Fibroblast of lung (primary cell): ENCODE measurements at regions not wholly inside any gene's neighbourhood (a gene's known extent, or its start where the extent isn't known, plus 50 kb on each side); places are given as distances from the start of the nearest gene placed in this dataset.

ENCODE experiments used
- DNase-seq, 2 donors: peaks; one replicate each; pipeline versions ENCODE4 v3.0.0 to v3.0.0-alpha.2; 2010; ENCODE audit warnings: low read depth in 2 of 2
- H2AFZ ChIP-seq: 2 replicates; pipeline ENCODE4 v1.5.1; 2012; ENCODE audit warnings: low read length, control low read depth, inconsistent platforms
- H3K27ac ChIP-seq: 2 replicates; pipeline ENCODE4 v1.5.1; 2011; ENCODE audit warnings: low read length, control low read depth; ENCODE audit not compliant: insufficient read depth
- H3K27me3 ChIP-seq: 2 replicates; pipeline ENCODE4 v1.5.1; 2011; ENCODE audit warnings: mild to moderate bottlenecking, low read length; ENCODE audit not compliant: control insufficient read depth, insufficient read depth
- H3K36me3 ChIP-seq: 2 replicates; pipeline ENCODE4 v1.5.1; 2011; ENCODE audit warnings: low read length; ENCODE audit not compliant: control insufficient read depth, insufficient read depth
- H3K4me1 ChIP-seq: 2 replicates; pipeline ENCODE4 v1.5.1; 2011; ENCODE audit warnings: low read length; ENCODE audit not compliant: control insufficient read depth, insufficient read depth; ENCODE audit errors: extremely low read depth
- H3K4me2 ChIP-seq: 2 replicates; pipeline ENCODE4 v1.5.1; 2011; ENCODE audit warnings: low read length, control low read depth; ENCODE audit not compliant: insufficient read depth; ENCODE audit errors: extremely low read depth
- H3K4me3 ChIP-seq, 4 experiments: fragments of 200-600 bp in 1 of 4; sonication (generic) in 1 of 4; replicated peaks in 1 of 4; 2 replicates each; pipeline ENCODE4 v1.5.1; 2011 to 2016; ENCODE audit warnings: low read length in 4 of 4, low read depth in 3 of 4, mild to moderate bottlenecking in 3 of 4, control low read depth in 2 of 4, inconsistent platforms in 1 of 4, mixed read lengths in 1 of 4; ENCODE audit not compliant: insufficient read depth in 1 of 4; ENCODE audit errors: control extremely low read depth in 1 of 4
- H3K79me2 ChIP-seq: 2 replicates; pipeline ENCODE4 v1.5.1; 2012; ENCODE audit warnings: mild to moderate bottlenecking, low read length, inconsistent platforms; ENCODE audit not compliant: control insufficient read depth, insufficient read depth
- H3K9ac ChIP-seq: 2 replicates; pipeline ENCODE4 v1.5.1; 2011; ENCODE audit warnings: mild to moderate bottlenecking, low read length, control low read depth; ENCODE audit not compliant: insufficient read depth
- H3K9me3 ChIP-seq: 2 replicates; pipeline ENCODE4 v1.5.1; 2012; ENCODE audit warnings: low read depth, low read length; ENCODE audit not compliant: control insufficient read depth, insufficient read depth
- H4K20me1 ChIP-seq: 2 replicates; pipeline ENCODE4 v1.5.1; 2011; ENCODE audit warnings: low read length; ENCODE audit not compliant: control insufficient read depth, insufficient read depth; ENCODE audit errors: extremely low read depth
- EZH2 ChIP-seq: IDR thresholded peaks from 2 replicates; pipeline ENCODE4 v1.5.1; 2012; ENCODE audit warnings: low read length, control low read depth, mild to moderate bottlenecking; ENCODE audit errors: missing control alignments
- TF ChIP-seq, protein P1 (sequence below), 2 donors: IDR thresholded peaks in 1 of 2; conservative IDR thresholded peaks in 1 of 2; 1 replicate in 1 of 2; 2 replicates in 1 of 2; pipeline ENCODE4 v1.5.1; 2011 to 2012; ENCODE audit warnings: low read length in 2 of 2, control low read depth in 1 of 2, inconsistent platforms in 1 of 2, low read depth in 1 of 2, mild to moderate bottlenecking in 1 of 2

DNA sequence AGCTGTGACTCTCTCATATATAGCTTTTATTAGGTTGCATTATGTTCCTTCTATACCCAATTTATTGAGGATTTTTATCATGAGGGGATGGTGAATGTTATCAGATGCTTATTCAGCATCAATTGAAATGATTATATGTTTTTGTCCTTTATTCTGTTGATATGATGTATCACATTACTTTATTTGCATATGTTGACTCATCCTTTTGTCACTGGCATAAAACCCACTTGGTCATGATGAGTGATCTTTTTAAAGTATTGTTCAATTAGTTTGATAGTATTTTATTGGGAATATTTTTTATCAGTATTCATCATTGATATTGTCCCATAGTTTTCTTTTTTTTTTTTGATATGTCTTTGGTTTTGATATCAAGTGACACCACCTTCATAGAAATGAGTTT is 529.9 kb downstream of the MMUT start:
- DNase-seq: no peak
- Histone ChIP-seq H3K79me2 (no peaks in the 10 kb centered on the region), H3K9me3 (no peaks in the 10 kb centered on the region), H3K4me1 (no peaks in the 10 kb centered on the region), H3K9ac (no peak overlapping the region), H2AFZ (no peak overlapping the region), H4K20me1 (no peaks in the 10 kb centered on the region), H3K27ac (no peak overlapping the region), H3K27me3 (no peaks in the 10 kb centered on the region), H3K4me3 (no peak overlapping the region), H3K4me2 (no peak overlapping the region), H3K36me3 (no peaks in the 10 kb centered on the region)
- TF ChIP-seq, protein P1, sequence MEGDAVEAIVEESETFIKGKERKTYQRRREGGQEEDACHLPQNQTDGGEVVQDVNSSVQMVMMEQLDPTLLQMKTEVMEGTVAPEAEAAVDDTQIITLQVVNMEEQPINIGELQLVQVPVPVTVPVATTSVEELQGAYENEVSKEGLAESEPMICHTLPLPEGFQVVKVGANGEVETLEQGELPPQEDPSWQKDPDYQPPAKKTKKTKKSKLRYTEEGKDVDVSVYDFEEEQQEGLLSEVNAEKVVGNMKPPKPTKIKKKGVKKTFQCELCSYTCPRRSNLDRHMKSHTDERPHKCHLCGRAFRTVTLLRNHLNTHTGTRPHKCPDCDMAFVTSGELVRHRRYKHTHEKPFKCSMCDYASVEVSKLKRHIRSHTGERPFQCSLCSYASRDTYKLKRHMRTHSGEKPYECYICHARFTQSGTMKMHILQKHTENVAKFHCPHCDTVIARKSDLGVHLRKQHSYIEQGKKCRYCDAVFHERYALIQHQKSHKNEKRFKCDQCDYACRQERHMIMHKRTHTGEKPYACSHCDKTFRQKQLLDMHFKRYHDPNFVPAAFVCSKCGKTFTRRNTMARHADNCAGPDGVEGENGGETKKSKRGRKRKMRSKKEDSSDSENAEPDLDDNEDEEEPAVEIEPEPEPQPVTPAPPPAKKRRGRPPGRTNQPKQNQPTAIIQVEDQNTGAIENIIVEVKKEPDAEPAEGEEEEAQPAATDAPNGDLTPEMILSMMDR (conservative IDR thresholded peaks at IDR 0.05 in 1 of 2, IDR thresholded peaks at IDR 0.05 in 1 of 2; ENCODE audit: low read depth in 1 of 2, low read length in 2 of 2): no peak
- TF ChIP-seq EZH2: no peak

GRCh38 chr6:48928937-48929336 is 534.1 kb downstream of the MMUT start:
- Histone ChIP-seq H3K4me2 (no peak overlapping the region), H3K27me3 (no peaks in the 10 kb centered on the region), H3K27ac (no peak overlapping the region), H3K4me1 (no peaks in the 10 kb centered on the region), H2AFZ (no peak overlapping the region), H3K36me3 (no peaks in the 10 kb centered on the region), H3K9ac (no peak overlapping the region), H3K9me3 (no peaks in the 10 kb centered on the region), H4K20me1 (no peaks in the 10 kb centered on the region), H3K4me3 (no peak overlapping the region), H3K79me2 (no peaks in the 10 kb centered on the region)
- DNase-seq: no peak
- TF ChIP-seq, protein P1 (conservative IDR thresholded peaks at IDR 0.05 in 1 of 2, IDR thresholded peaks at IDR 0.05 in 1 of 2; ENCODE audit: low read depth in 1 of 2, low read length in 2 of 2): peak in 1 of 2 donors; percentile 10
- no peak for TF ChIP-seq EZH2

- Histone ChIP-seq H3K9me3 (no peaks in the 10 kb centered on the region), H3K27ac (no peak overlapping the region), H3K4me2 (no peak overlapping the region), H3K9ac (no peak overlapping the region), H4K20me1 (no peaks in the 10 kb centered on the region), H3K4me3 (no peak overlapping the region), H3K36me3 (no peaks in the 10 kb centered on the region), H3K4me1 (no peaks in the 10 kb centered on the region), H3K27me3 (no peaks in the 10 kb centered on the region), H2AFZ (no peak overlapping the region), H3K79me2 (no peaks in the 10 kb centered on the region)
- TF ChIP-seq EZH2: no peak
- TF ChIP-seq, protein P1 (conservative IDR thresholded peaks at IDR 0.05 in 1 of 2, IDR thresholded peaks at IDR 0.05 in 1 of 2; ENCODE audit: low read depth in 1 of 2, low read length in 2 of 2): no peak
- no peak for DNase-seq
Measured at GRCh38 chr6:48922837-48923236, 540.2 kb downstream of the MMUT start.
